RCC 7860 (cell line): ENCODE measurements at regions not wholly inside any gene's neighbourhood (a gene's known extent, or its start where the extent isn't known, plus 50 kb on each side); places are given as distances from the start of the nearest gene placed in this dataset.
A peak's percentile ranks its signal among the peaks of the same experiment; 100 is the strongest.

Source experiments
- DNase-seq: peaks from one replicate; pipeline ENCODE4 v3.0.0-alpha.2; 2015; ENCODE audit warnings: low spot score
- FAIRE-seq: peaks from 2 replicates; lab custom pipeline; 2012; peaks lifted over from hg19 to GRCh38; lab: Jason Lieb, UNC

DNA sequence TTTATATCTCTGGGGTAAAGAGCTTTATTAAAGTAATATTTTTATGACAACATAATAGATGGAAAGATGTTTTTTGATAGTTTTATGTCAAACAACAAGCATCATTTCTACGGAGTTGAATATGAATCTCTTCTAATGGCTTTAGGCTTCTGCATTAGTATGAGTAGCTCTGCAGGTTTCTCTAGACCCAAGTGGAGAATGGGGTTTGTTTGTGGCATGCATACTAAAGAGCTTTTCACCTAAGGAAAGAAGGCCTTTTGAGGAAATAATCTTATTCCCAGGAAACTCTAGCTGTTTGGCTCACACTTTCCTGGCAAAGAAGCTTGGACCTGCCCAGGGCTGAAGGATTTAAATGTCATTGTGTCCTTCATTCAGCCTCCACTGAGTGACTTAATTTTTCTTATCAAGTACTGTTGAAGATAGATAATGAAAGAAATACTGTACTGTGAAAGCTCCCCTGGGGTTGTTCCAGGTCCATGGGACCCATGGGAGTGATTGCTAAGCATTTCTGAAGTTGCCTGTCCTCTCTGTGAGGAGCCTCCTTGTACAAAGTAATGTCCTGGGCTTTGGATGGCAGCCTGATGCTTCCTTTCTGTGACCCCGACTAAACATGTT lies 469.3 kb downstream of the LRIG3 start:
- no peak for FAIRE-seq
- no peak for DNase-seq

DNA sequence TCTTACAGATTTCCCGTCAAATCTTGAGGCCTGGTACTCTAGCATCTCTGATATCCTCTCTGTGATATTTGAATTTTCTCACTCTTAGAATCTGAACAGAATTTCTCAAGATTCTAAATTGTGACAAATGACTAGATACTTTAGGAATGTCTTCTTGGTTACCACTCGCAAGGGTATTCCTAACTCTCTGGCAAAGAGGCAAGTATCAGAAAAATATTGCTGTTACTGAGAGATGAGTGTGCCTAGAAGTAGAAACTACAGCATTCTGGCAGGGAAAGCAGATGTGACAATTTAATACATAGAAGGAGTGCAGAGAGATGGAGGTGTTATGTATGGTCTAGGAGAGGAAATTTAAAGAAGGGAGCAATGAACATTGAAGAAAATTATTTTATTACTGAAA lies 467.8 kb downstream of the LRIG3 start:
- DNase-seq = no peak

DNA sequence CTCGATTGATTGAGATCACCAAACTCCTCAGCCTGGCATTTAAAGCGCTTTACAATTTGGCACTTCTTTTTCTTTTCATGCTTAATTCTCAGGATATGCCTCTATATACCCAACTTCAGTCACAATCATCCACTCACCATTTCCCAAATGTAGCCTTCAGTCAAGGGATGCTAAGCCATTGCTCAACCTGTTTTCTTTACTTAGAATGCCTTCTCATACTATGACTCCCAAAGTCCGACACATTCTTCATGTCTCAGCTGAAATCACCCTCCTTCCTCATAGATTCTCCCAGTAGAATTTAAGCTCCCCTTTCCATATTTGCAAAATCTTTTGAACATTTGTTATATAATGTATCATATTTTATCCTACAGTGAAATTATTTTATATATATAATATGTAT lies 467.0 kb downstream of the LRIG3 start:
- DNase-seq (no peak), FAIRE-seq (no peak)

More for the DNA sequence above, 467.8 kb downstream of the LRIG3 start:
- FAIRE-seq = no peak

DNA sequence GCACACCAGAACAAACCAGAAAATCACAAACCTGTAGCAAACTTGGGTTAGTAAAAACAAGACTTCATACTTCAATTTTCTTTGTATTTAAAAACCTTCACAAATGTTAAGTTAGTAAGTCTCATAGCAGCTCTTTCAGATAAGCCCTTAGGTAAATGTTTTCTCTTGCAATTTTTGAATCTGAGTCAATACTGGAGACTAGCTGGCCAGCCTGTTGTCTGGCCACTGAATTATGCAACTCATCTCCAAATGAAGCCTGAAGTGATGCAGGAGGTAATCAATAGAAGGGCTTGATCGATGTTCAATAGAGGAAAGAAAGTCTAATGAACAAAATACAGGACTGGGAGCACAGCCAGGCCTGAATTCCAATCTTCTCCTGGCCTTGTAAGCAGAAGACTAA lies 465.2 kb downstream of the LRIG3 start:
- no peak for FAIRE-seq

DNA sequence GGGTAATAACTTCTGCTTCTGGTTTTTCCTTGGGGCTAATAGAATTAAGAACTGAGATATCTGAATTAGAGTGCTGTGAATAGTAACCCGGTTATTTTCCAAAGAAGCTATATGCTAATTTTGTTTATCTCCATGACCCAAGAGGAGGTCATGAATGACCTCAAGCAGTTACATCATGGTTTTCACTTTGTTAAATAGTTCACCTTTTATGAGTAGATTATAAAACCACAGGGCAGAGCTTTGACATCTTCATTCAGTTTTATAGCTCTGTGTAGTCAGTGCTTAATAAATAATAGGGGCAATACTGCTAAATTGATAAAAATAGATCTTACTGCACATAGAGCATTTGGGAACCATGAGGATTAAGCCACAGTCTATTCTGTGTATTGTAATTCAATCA lies 462.2 kb downstream of the LRIG3 start:
- FAIRE-seq (no peak), DNase-seq (no peak)

More for the DNA sequence above, 465.2 kb downstream of the LRIG3 start:
- DNase-seq = no peak

DNA sequence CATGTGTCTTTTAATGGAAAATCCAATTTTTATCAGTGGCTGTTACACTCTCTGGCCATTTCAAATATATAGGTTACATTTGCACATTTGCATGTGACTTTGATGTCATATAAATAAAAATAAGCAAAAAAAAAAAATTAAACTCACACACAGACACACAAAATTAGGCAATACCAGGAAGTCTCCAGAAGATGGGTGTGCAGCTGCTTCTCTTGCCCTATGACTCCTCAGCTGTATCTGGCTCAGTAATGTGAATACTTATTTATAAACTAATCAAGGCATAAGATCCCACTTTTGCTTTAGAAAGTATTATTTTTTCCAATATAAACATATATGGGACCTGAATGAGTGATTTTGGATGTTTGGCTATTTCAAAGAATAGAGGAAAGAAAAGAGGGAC lies 461.1 kb downstream of the LRIG3 start:
- no peak for FAIRE-seq
- no peak for DNase-seq

DNA sequence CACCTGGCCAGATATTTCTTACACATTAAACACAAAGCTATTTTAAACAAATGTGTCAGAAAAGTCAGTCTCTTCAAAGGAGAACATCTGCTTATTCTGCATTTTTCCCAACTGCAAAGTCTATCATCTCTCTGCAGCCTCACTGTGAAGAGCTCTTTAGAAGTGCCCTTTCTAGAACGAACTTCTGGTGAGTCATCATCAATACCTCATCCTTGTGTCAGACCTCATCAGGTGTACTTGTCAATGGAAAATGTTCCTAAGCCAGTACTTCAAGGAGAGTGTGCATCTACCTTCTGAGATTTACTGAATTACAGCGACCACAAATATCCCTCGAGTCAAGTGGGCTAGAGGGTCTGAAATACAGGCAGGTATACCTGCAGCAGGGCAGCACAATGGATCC lies 457.3 kb downstream of the LRIG3 start:
- FAIRE-seq = no peak
- no peak for DNase-seq

DNA sequence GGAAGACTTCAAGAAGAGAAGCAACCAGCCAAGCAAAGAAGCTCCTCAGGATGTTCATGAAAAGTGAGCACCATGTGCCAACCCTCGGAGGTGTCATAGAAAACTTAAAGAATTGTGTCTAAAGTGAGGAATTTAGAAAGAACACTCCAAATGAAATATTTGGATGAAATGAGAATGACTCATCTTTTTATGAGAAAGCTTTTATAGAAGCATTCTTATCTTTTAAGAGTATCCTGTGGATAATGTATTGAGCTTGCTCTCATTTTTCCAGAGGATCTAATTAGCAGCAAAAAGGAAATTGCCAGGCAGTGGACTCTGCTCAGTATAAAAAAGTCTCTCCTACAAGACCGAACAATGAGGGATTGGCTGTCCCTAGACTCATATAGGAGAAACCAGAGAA lies 454.9 kb downstream of the LRIG3 start:
- no peak for FAIRE-seq
- DNase-seq = no peak

DNA sequence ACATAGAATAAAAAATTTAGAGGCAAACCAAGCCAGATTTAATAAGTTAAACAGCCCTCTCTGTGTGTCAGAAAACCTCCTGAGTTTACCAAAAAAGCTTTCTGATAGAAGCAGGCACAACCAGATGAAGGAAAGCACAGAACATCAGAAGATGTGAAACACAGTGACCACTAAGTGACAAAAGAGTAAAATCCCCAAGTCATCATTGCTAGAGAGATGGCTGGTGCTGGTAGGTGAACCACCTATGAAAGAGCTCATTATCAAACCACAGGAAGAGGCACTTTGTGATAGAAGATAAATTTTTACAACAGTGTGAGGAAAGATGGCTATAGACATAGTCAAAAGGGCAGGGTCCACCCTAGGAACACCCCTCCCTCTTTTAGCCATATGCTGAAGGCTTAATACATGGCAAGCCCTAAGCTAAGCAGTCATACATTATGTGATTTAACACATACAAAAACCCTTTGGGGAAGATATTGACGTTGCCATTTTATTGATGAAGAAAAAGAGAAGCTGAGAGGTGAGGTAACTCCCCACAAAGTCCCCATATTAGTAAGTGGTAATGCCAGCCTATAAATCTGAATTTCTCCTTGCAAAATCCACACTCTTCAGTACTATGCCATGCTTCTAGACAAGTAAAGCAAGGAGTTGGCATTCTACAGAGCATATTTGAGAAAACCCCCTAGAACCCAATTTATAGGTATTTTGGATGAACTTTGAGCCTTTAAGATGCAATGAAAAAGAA lies 449.9 kb downstream of the LRIG3 start:
- DNase-seq (no peak), FAIRE-seq (no peak)

DNA sequence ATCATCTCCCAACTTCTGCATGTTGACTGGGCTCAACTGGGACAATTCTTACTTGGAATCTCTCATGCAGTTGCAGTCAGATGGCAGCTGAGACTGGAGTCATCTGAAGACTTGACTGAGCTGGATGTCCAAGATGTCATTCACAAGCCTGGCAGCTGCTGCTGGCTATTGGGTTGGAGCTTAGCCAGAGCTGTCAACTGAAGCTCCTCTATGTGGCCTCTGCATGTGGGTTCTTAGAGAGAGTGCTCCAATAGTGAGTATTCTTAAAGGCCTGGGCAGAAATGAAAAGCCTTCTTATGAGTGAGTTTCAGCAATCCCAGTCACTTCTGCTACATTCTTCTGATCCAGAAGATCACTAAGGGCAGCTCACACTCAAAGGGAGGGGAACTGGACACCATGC lies 440.9 kb downstream of the LRIG3 start:
- no peak for FAIRE-seq
- DNase-seq = no peak

DNA sequence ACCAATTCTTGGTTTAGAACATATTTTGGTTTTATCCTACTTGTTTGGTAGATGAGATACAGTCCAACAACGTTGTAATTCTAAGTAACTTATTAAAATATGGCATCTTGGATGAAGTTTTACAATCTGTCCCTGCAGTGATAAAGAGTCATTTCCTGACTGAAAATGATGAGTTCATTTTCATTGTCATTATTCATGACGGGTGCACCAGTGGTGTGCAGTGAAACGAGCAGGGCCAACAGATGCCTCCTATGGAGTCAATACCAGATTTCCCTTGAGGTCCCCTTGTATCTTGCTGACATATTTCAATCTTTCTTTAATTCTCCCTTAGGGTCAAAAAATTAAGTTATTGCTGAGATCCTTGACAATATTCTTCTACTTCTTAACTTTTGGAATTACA lies 438.5 kb downstream of the LRIG3 start:
- FAIRE-seq = no peak
- no peak for DNase-seq

DNA sequence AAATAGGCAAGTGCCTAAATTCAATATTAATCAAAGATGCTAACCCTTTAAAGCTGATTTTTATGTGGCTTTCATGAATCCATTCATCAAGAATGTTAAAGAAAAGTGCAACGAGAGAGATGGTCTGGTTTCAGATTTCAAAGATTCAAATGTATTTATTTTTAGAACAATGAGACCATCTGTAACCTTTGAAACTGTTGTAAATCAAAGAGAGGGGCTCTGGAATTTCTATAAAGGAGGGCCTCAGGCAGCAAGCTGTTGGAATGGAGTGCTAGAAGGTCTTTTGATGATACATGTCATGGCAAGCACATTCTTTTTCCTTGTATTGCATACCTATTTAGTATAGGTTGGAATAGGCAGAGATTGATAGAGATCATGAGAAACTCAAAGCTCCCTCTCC lies 433.0 kb downstream of the LRIG3 start:
- no peak for FAIRE-seq
- DNase-seq = no peak

DNA sequence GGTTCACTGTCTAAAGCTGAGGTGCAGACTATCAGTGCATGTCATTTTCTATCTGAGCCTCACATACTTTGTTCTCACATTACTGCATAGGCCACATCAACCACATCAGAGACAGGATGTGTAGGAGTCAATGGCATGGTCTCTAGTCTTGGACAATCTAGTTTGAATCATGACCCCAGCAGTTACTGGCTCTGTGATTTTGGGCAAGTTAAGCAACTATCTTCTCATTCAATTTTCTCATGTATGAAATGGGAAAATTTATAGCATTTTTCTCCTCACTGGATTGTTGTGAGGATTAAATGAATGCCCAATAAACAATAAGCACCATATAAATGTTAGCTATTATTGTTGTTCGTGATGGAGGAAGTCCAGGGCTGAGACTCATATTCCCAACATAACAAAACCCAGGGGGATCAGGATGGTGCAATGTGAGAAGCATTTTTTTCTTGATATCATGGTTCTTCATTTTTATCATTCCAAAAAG lies 432.6 kb downstream of the LRIG3 start:
- FAIRE-seq = peak; percentile 79
- DNase-seq = peak; percentile 74

DNA sequence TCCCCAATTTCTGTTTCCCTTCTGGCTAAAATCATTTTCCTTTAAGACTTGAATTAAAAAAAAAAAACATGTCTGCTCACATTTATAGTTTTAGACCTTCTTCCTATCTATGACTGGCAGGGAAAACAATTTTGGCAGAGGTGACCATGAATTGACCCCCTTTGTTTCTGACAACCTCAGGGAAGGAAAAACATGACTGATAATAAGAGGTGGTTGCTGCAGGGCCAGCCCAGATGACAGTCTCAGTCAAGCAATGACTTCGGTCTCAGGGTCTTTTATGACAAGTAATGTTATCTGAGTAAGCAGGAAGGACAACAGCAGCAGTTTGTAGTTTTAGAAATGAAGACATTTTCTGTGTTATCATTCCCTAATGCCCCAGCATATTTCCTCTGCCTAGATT lies 430.9 kb downstream of the LRIG3 start:
- FAIRE-seq = no peak
- DNase-seq = no peak

DNA sequence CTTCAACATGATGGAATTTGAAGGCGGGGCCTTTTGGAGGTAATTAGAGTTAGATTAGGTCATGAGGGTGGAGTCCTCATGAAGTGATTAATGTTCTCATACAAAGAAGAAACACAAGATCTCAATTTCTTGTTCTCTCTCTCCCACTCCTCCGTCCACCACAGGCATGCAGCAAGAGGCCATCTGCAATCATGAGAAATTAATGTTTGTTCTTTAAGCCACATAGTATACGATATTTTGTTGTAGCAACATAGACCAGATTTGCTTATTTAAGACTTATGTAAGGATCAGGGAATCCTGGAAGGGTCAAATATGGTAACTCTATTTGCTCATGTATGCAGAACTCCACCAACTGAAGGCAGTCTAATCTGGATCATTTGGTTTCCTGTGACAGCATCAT lies 429.0 kb downstream of the LRIG3 start:
- DNase-seq (no peak), FAIRE-seq (no peak)

DNA sequence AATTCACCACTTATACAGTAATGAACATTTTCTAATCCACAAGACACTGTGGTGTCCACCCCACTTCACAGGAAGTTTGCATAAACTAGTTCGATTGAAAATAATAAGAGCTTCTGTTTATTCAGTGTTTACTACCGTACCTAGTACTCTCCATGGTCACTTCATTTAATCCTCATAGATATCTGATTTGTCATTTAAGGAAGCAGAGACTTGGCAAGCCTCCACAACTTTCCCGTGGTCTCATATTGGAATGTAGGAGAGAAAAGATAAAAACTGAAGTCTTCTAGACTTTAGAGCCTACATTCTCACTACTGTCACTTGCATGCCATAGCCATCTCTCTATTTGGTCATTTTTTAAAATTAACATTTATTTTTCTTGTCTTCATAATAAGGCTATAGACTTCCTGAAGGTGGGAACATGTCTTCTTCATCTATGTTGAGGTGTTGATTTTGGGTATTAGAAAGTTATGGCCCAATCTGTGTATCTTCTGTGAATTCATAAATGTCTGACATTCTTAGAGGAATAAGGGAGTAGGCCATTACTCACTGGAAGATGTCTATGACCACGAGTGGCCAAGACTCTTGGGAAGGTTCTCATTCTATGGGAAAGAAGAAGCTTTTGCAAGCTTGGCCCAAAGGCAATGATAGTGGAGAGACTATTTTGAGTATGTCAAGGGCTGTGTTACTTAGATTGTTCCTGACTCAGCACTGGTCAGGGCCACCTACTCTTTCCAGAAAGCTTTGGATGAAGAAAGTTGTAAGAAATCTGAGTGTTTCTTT lies 423.7 kb downstream of the LRIG3 start:
- FAIRE-seq (no peak), DNase-seq (peak; percentile 43)

DNA sequence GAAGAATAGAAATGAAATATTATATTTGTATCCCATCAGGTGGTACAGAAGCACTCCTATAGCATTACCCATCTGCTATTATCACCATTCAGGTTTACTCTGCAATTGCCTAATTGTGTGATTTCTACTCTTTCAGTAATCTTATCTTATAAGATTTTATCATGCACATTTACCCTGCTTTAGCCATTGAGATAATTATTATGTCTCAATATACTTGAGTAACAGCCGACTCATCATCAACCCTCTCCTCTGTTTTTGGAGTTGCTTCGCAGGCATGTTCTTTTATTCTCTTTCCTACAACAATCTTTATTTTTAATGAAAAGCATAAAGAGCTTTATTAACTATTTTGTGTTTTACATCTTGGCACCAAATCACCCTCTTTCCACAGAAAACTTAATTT lies 419.9 kb downstream of the LRIG3 start:
- DNase-seq (no peak), FAIRE-seq (no peak)

DNA sequence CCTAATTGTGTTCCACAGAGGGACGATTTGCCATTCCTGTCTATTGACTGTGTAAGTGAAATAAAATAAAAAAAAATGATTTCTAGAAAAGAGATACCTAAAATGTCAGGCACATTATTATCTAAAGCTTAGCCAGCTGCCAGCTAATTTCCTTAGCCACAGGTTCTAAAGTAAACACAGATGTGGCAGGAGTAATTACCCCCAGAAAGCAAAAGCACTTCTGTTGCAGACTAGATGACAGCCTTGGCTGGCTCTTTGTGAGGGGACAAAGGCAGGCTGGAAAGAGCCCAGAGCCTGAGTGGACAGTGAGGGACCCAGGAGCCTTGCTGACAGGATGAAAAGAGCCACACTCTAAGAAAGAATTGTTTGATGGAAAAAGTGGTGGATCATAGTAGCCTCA lies 418.1 kb downstream of the LRIG3 start:
- DNase-seq (no peak), FAIRE-seq (no peak)

DNA sequence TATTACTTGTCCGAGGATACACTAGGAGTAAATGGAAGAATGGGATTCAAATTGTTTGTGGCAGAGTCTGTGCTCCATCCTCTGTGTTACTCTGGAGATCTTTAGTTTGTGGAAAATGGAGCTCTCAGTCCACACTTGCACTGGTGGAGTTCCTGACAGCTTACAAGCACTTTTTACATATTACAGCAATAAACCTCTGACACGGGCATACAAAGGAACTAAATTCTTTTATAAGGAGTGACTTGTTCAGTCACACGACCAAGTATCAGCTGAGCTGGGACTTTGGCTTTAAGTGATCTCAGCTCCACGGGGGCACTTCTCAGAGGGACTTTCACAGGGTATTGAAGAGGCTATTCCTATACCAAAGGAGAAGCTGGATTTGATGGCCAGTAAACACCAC lies 417.5 kb downstream of the LRIG3 start:
- FAIRE-seq (no peak), DNase-seq (no peak)

DNA sequence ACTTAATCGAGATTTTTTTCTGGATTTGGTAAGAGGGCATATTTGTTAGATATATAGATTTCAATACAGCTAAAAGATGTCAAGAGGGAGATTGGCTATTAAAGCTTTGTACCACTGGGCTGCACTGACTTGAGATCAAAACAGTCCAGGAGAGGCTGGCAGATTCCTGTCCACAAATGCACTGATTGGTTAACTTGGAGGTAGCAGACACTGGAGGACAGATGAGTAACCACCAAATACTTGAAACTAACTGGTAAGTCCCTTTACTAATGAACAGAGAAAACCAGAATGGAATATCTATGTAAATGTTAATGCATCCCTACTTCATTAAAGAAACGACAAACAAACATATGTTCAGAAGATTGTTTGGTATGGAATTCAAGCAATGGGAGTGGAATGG lies 416.6 kb downstream of the LRIG3 start:
- FAIRE-seq = no peak
- no peak for DNase-seq

DNA sequence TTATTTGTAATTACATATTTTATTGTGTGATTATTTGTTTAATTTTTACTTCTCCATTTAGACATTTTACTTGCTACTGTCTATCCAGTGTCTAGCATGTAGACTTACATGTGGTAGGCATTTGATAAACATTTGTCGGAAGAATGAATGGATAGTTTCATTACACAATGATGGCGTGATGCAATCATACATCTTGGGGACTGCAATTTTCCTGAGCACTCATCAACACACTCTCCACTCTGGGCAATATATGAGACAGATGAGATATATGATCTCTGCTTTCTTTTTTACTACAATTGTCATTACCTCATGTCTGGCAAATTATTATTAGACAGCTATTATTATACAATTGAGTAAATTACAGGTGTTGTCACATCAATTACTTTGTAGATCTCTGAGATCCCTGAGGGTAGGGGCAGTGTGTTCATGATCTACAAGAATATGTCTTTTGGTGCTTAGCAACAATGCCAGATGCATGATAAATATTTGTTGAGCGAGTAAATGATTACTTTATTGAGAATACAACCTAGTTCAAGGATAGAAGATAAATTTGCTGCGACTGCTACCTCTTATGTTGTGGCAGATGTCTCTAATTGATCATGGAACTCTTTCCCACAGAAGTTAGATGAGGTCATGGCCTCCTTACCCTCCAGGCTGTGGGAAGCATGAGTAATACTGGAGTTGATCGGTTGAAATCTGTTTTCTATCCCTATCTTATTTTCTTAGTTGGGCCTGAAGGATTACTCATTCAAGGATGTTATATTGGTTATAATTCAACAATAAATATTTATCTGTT lies 416.0 kb downstream of the LRIG3 start:
- FAIRE-seq (no peak), DNase-seq (no peak)
